ENCODE measurements at regions not wholly inside any gene's neighbourhood (a gene's known extent, or its start where the extent isn't known, plus 50 kb on each side); places are given as distances from the start of the nearest gene placed in this dataset.

- no peak for DNase-seq
These were observed 907.6 kb downstream of the TFAP2A start for GRCh38 chr6:9507136-9507895.

- no peak for DNase-seq
These were observed 910.7 kb downstream of the TFAP2A start for GRCh38 chr6:9504191-9504590.

DNA sequence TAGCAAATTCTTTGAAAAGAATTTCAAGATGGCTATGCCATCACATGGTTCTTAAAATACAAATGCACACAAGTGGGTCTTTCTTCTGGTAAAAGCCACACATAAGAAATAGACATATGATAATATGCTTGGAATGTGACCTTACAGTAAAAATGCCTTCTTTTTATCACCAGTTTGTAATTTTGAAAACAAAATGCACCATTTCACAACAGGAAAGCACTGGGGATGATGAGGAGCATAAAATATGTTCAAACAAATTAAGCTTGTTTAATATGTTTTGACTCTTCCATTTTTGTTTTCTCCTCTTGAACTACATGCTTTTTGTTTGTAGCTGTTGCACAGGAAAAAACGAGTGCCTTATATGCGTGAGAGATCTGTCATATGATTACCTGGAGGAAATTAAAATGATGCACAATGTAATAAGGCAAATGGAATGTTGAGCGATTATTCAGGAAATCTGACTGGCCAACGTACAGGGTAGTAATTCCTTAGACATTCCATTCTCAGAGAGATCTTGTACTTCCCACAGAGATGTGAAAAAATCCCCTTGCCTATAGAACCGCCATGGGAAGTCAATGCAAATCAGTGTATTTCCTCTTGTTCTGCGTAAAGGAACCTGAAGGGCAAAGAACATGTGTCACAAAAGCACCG is 911.6 kb downstream of the TFAP2A start:
- DNase-seq: no peak

DNA sequence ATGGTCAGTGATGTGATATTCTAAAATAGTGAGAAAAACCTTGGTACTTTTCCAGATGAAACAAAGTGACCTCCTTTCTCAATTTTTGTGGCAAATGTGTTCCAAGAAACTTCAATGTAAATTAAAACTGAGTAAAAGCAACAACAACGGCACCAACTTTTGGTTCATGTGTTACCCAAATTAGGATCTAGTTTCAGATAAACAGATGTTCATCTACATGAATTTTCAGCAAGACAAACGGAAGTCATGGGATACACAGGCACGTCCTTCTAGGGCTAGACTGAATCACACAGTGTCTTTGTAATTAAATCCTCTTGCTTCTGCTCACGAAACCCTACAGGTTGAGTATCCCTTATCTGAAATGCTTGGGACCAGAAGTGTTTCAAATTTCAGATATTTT is 915.2 kb downstream of the TFAP2A start:
- no peak for DNase-seq

DNA sequence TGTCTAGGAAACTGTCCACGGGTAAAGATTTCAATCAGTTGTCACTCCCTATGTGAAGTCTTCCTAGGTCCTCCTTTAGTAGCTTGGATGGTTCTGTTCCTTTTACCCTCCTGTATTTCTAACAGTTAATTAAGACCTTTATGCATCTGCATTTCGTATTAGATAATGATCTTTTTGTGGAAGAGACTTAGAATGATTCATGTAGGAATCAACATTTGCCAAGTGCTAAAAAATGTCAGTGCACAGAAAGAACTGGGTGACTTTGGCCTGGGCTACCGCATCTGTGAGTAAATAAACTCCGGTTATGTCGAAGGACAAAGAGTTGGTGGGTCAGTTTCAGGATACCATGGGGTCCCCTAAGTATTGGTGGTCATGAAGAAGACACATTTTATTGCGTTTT is 918.0 kb downstream of the TFAP2A start:
- no peak for DNase-seq

DNA sequence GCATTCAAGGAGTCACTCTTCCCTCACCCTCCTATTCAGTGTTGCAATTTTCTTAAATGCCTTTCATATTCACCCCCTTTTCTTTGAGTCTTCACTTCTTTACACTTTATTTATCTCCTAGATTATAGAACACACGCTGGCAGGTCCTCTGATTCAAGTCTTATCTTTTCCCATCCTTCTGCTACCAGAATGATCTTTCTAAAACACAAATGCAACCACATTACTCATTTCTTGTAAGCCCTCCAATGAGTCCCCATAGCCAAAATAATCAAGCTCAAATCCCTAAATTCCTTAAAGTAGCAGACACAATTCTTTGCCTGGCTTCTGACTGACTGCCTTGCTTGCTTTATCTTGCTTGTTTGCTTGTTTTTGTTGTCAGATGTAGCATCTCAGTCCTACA is 920.0 kb downstream of the TFAP2A start:
- no peak for DNase-seq

DNA sequence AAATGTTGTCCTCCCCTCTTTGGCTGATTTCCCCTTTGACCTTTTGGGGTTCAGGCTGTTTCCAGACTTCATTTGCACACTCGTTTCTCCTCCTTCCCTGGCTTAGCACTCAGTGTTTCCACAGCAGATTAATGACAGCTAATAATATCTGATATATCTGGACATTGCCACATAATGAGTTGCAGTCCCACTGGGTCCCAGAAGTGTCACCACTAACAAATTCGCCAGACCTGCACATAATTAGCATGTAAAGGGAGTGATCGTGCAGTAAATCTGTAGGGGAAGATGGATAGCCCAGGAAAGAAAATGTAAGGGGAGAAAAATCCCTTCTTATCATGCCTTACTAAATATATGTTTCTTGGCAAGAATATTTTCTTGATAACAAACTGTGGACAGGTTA is 922.1 kb downstream of the TFAP2A start:
- no peak for DNase-seq

DNA sequence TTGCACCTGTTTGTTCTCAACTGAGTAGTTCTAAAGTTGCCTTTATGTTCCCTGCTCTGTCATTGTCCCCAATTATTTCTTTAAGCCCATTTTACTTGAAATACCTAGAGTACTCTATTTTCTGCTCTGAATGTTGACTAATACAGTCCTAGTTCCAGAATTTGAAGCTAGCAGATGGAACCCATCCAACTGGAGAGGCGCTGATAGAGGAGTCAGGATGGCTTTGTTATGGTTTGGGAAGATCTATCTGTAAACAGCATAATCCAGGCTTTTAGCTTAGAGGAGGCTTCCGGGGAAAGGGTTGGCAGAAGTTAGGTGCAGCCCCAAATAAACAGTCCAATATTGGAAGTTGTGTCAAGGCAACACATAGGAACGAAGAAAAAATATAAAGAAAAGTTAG is 927.7 kb downstream of the TFAP2A start:
- DNase-seq: no peak

DNA sequence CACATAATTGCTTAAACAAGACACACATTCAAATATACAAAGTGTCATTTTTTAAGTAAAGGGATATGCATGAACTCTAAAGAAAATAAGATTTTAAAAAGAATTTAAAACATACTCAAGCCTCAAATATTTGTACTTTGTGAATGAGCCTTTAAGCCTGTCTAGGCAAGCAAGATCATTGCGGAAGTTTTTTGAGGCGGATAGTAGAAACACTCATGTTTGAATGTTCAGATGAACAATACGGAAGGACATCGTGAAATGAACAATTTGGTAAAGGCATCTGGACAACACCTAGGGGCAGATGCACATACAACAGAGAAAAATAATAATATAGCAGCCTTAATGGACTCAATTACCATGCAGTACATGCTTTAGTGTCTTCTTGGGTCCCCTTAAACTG is 928.9 kb downstream of the TFAP2A start:
- DNase-seq: no peak

DNA sequence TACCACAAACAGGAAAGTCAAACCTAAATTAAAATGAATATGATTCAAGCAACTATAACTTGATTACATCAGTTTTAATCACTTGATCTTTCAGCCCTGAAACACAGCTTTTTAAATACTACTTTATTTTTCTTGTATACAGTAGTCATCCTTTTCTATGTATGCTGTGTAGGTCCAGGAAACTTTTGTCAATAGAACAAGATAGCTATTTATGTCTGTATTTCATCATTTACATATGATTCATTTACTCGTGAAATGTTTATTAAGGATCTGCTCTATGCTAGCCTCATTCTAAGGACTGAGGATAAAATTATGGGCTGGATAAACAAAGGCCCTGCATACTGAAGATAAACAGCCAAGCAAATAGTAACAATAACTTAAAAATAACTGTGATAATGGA is 930.2 kb downstream of the TFAP2A start:
- no peak for DNase-seq

GRCh38 chr6:9484091-9484490 is 930.8 kb downstream of the TFAP2A start:
- no peak for DNase-seq

- peak; percentile 23 for DNase-seq
These were observed 932.7 kb downstream of the TFAP2A start for GRCh38 chr6:9482030-9482738.

GRCh38 chr6:9481292-9482029 is 933.4 kb downstream of the TFAP2A start:
- no peak for DNase-seq

- DNase-seq: no peak
These were observed 946.6 kb downstream of the TFAP2A start for GRCh38 chr6:9468277-9468676.

GRCh38 chr6:9467741-9468140 is 947.1 kb downstream of the TFAP2A start:
- DNase-seq: no peak

GRCh38 chr6:9464583-9464982 is 950.3 kb downstream of the TFAP2A start:
- no peak for DNase-seq

- no peak for DNase-seq
These were observed 951.6 kb downstream of the TFAP2A start for GRCh38 chr6:9463311-9463710.

DNA sequence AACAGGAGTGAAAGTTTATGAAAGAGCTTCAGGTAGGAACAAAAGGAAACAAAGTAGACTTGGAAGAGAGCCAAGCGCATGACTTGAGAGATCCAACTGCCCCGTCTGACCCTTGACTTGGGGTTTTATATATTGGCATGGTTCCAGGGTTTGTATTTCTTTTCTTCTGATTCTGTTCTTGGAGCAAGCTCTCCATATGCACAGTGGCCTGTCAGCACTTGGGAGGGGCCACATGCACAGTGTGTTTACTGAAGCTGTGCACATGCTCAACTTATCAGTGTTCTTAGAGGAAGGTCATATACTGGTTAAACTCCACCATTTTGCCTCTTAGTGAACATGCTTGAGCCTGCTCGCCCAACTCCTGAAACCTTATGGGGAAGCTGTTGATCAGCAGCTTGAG is 953.7 kb downstream of the TFAP2A start:
- DNase-seq: no peak

DNA sequence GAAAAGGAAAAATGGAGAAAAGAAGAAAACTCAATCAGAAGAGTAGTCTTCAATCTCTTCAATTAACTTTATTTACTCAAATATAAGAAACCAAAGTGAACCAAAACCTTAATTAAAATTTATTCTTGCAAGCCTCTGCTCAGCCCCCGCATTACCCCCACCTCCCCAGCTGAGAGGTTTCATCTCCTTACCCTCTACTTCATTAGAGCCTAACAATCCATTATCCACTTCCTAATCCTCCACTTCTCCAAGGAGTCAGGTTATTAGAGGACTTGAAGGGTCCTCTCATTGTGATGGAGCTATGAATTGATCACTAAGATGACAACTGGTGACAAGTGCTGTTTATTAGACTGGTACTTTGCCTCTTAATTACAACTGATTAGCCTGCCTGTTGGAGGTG is 956.5 kb downstream of the TFAP2A start:
- no peak for DNase-seq

DNA sequence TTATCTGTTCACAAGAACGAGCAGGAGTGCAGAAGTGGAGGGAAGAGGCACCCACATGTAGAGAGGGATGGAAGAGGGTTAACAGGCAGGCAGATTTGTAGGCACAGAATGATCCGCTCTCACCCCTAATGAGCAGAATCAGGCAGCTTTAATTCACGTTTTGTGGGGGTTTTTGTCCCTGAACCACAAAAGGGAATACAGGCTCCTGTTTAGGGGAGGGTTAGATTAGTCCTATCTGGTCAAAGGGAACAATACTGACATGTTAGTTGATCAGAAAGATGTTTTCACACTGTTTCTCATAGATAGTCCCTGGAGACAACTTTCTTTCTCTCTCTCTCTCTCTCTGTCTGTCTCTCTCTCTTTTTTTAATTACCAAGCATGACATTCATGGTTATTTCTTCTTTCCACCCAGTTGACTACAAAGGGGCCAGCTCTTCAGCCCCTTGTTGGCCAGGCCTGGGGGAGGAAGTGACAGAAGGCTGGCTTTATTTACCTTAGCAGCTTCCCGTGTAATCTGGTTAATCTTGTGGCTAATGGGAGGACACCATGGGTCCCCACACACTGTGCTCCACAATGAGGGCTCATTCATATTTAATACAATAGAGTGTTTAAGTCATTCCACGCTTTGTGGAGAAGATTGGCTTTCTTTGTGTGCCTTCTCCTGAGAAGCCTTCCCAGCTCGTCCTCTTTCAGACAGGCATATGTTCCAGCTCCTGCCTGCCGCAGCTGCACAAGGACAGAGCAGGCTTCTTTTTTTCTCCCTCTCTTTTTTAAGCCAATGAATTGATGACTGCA is 958.8 kb downstream of the TFAP2A start:
- no peak for DNase-seq

DNA sequence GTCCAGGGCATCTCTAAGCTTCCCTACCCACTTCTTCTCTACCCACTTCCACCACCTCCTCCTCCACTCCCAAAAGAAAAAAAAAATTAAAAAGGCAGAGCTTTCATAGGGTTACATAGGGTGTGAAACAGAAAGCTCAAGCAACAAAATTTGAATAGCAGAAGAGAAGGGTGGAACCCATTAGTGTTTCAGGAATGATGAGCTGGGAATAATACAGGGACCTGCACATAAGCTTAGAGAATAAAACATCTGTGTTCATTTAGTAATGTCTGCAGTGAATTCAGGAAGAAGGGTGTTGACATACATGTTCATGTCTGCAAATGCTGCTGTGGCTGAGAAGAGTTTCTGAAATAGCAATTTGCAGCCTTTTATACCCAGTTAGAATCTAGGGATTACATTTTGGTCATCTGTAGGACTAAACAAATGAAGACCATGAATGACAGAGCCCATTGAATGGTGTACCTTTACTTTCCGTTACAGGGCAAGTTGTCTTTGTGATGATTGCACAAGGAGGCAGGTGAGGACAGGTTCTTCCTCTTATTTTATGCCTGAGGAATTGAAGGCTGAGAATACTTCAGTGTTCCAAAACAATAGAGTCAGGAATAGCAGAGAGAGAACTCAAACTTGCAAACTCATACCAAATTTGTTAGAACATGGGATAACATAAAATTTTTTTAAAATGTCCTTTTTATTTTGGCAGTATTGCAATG is 975.1 kb downstream of the TFAP2A start:
- no peak for DNase-seq

DNA sequence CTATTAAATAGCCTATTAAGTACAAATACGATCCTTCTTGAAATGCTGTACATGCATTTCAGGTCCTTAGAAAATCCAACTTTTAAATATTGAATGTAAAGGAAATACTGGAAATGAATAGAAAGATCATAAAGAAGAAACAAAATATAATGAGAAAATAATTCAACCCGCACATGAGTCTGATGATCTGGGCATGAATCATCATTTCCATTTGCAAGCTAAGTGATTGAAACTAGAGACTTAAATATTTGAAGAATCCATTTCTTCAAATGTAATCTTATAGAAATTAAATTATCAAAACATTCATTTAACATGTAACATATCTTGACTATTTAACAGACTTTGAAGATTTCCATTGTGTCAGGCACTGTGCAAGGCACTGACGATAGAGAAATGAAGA is 977.0 kb downstream of the TFAP2A start:
- no peak for DNase-seq
